Islet of Langerhans (tissue), 1 donor: ENCODE measurements at regions not wholly inside any gene's neighbourhood (a gene's known extent, or its start where the extent isn't known, plus 50 kb on each side); places are given as distances from the start of the nearest gene placed in this dataset.

Source experiments
- FAIRE-seq: peaks from one replicate; lab custom pipeline; 2011; peaks lifted over from hg19 to GRCh38; lab: Jason Lieb, UNC

- no peak for FAIRE-seq
Observed at GRCh38 chr22:48247829-48248228, 1485.4 kb downstream of the TBC1D22A start.

- no peak for FAIRE-seq
Observed at GRCh38 chr22:48245196-48245485, 1482.7 kb downstream of the TBC1D22A start.

DNA sequence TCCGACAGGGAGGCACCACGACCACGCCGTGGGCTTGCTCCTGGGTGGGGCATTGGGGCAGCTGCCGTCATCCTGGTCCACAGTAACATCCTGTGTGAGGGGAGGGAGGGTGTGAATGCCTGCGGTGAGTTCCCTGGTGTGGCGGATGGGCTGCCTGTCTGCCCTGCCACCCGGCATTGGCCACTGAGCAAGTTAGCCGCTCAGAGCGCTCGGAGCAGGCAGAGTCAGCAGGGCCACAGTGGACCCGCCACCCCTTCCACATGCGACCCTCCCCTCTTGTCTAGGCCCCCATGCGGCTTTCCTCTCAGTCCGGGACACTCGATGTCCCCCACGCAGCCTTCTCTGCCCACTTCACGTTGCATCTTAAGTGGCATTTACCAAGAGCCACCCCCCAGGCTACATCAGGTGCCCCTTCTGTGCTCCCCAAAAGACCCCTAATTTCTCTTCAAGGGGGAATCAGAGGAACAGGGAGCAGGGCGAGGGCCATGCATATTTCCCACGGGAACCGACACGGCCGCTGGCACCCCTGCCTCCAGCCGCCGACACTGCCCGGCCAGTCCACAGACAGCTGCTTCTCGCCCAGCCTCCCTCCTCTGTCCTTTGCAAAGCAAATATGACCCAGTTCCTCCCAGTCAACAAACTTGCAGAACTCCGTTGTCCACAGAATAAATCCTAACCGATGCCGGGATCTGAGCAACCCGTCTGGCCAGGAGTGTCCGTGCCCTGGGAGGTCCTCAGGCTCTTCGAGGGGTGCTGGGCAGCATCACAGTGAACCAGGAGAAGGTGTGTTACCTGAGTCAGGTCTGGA lies 1482.1 kb downstream of the TBC1D22A start:
- FAIRE-seq: no peak

- FAIRE-seq: no peak
Observed at GRCh38 chr22:48242461-48242864, 1480.0 kb downstream of the TBC1D22A start.

DNA sequence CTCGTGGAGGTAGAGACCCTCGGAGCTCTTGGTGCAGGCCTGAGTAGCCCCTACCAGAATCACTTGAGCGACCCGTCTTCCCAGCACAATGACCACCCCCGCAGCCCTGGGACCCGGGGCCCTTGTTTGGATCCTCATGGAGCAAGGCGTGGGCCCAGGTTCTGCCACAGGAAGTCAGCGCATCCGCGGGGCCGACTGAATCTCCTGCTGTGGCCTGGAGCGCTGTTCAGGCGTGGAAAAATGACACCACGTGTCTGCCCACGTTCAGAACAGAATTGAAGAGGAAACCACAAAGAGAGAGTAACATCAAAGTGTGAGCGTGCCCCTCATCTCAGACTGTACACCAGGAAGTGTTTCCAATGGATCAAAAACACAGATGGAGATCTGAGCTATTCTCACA lies 1479.2 kb downstream of the TBC1D22A start:
- no peak for FAIRE-seq

DNA sequence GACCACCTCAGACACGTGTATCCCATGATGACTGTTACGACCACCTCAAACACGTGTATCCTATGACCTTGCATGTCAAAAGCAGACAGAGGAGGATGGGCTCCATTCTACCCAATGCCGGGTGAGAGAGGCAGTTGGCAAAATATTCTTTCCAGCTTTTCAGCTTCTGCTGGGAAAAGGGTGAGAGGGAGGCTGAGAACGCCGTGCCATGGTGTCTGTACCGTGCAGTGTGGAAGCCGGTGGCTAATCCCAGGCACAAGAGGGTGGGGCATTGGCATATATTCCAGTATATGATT lies 1478.4 kb downstream of the TBC1D22A start:
- no peak for FAIRE-seq

- FAIRE-seq: no peak
Observed at GRCh38 chr22:48240148-48240934, 1477.9 kb downstream of the TBC1D22A start.

- no peak for FAIRE-seq
Observed at GRCh38 chr22:48239461-48240147, 1477.2 kb downstream of the TBC1D22A start.

GRCh38 chr22:48238966-48239365 lies 1476.5 kb downstream of the TBC1D22A start:
- no peak for FAIRE-seq

DNA sequence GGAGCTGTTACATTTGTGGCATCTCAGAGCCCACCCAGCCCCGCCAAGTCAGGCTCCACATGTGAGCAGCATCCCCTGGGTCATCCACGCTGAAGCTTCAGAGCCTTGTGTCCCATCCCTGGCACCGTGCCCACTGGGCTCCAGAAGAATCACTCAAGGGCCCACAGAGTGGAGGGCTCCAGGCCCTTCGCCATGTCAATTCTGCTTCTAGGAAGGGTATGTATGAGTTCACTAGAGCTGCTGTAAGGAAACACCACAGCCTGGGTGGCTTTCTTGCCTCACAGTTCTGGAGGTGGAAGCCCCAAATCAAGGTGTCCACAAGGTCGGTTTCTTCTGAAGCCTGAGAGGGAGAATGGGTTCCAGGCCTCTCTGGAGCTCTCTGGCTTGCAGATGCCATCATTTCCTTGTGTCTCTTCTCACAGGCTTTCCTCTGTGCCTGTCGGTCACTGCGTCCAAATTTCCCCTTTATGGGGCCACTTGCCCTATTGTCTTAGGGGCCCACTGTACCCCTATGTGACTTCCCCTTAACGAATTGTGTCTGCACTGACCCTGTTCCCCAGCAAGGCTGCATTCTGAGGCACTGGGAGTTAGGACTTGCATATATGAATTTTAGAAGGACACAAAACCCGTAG lies 1476.0 kb downstream of the TBC1D22A start:
- FAIRE-seq: no peak

DNA sequence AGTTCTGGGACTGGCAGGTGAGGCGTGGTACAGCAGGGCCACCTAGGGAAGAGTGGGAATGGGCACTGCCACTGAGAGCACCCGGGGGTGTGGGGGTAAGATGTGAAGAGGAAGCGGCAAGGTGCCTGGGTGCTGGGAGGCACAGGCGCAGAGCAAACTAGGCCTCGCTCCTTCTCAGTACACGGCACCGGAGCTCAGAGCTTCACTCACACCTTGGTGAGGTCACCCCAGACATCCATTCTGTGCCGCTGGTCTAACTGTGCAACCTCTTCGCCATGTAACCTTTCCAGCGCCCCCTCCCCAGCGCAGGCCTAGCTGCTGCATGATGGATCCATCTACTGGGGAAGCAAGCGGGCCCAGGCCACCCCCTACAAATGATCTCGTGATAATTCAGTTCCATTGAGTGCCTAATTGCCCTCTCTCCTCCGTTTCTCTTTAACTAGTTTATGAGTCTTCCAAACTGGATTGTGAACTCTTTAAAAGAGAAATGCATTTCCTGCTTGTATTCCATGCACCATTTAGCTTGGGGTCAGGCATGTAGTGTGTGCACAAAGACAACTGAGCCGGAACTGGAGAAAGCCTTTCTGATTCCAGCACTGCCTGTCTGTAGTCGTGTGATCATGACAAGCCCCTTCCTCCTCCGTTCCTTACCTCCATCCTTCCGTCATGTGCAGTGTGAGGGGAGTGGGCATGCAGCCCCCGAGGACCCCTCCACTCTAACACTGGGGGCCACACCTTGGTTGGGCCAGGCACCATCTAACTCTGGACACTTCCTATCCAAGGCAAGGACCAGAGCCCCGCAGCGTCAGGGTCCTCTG lies 1475.2 kb downstream of the TBC1D22A start:
- no peak for FAIRE-seq

DNA sequence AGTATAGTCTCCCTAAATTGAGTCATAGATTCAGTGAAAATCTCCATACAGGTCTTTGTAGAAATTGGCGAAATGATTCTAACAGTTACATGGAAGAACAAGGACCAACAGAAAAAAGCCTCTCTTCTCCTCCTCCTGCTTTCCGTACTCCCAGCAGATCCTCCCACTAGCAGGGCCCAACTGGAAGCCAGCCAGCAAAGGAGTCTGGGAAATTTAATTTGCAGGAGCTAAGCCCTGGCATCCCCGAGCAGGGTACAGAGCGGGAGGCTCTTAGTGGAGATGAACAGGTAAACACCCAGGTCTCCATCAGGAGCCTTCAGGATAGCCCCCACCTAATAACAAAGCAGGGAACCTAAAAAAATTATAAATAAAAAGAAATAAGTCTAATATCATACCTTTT lies 1473.8 kb downstream of the TBC1D22A start:
- FAIRE-seq: no peak

GRCh38 chr22:48235744-48236143 lies 1473.3 kb downstream of the TBC1D22A start:
- FAIRE-seq: no peak

- no peak for FAIRE-seq
Observed at GRCh38 chr22:48234011-48234410, 1471.6 kb downstream of the TBC1D22A start.

GRCh38 chr22:48233586-48233985 lies 1471.1 kb downstream of the TBC1D22A start:
- FAIRE-seq: no peak

DNA sequence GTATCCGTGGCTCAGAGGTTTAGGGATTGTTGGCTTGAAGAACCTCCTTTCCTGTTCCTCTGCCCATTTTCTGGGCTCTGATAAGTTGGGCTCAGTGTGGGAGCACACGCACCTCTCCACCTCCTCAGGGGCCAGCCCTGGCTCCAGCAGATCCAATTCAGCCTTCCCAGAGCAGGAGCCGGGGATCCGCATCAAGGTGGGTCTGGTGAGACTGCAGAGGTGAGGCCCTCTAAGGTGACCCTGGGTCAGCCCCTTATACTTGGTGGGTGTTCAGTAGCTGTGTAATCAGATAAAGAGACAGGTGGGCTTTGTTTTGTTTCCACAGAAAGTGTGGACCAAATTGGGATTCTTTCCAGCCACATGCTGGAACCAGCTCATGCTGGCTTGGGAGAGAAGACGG lies 1466.0 kb downstream of the TBC1D22A start:
- no peak for FAIRE-seq

DNA sequence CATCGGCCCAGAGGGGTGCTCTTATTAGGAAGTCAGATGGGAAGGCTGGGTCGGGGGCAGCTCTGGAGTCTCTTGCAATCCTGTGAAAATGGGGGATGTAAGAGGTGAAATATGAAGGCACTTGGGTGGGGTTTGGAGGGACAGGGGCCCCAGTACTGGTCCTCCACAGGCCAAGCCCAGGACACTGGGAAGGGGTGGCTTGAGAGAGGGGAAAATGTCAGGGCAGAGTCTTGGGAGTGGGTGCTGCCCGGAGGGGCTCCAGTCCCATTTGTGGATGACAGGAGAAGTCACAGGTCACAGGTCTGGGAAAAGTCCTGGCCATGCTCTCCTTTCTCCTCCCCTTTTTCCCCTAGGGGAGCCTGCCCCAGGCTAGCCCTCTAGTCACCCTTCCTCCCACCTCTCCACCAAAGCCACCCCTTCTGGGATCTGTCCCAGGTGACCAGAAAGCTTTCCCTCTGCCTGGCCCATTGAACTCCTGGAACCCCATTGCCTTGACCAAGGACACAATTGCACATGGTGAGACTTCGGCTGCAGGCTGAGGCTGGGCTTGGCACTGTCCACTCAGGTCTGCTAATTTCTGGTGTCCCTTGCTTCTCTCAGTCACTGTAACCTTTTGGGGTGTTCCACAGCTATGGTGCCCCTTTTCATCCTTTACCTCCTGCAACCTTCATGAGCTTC lies 1465.0 kb downstream of the TBC1D22A start:
- FAIRE-seq: no peak

DNA sequence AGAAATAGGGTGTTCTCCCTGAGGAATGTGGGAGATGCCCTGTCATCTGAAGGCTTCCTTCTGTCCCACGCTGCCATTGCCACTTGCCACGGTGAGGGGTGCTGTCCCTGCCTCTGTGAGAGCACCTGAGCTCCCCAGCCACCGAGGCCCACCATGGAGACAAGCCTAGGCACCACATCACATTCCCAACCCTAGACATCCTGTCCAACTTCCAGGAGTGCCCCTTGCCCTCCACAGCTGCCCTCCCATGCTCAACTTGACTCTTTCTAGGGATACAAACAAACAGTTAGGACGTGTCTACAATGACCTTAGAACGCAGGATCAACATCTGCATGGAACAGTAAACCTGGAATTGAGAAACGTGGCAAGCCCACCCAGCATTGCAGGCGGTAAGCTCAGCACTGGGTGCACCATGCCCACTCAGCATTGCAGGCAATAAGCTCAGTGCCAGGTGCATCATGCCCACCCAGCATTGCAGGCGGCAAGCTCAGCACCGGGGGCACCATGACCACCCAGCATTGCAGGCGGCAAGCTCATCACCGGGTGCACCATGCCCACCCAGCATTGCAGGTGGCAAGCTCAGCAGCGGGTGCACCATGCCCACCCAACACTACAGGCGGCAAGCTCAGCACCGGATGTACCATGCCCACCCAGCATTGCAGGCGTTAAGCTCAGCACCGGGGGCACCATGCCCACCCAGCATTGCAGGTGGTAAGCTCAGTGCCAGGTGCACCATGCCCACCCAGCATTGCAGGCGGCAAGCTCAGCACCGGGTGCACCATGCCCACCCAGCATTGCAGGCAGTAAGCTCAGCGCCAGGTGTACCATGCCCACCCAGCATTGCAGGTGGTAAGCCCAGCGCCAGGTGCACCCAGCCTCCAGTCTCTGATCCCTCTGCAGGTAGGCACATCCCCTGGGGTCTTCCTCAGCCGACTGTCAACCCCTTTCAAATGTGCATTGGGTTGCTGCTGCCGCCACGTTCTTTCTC lies 1463.9 kb downstream of the TBC1D22A start:
- no peak for FAIRE-seq

DNA sequence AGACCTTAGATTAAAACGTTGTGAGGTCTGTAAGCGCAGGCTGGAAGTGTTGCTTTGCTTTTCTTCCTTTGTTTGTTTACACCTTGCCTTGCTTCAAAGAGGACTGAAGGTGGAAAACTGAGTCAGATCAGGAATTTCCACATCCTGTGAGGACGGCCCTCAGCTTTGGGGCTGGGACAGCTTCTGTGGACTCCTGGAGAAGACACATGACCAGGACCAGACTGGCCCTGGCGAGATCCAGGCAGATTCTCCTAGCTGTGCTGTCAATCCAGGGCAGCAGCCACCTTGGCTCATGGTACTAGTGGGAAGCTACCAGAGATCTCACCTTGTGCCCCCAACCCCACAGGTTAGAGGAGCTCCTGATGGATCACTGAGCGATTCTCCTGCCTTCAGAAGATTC lies 1461.9 kb downstream of the TBC1D22A start:
- FAIRE-seq: no peak

DNA sequence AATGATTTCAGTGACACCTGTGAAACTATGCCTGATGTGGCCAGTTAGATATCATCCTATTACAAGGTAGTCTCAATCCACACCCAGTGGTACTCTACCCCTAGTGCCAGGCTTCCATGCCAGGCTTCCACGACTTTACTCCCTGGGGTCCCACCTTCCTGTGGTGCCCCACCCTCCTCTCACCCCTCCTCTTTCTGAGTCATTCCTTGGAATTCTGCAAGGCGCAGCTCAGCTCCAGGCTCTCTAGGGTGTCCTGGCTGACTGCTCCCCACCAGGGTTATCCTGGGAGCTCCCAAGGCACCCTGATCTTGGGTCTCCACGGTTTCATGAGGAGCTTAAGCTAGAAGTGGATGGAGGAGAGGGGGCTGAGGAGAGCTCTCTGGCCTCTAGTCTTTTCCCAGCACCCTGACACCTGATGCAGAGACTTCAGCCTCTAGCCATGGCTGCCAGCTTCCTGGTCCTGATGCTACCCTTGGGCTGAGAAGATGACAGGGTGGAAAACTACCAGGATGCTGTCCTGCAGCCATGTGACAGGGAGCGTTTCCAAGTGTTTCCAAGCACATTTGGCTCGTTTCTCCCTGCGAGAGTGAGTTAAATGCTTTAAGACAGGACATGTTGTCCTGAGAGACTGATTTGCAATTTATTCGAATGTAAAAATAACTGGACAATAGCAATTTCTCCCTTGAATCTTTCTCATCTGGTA lies 1461.2 kb downstream of the TBC1D22A start:
- no peak for FAIRE-seq
